ENCODE measurements at regions not wholly inside any gene's neighbourhood (a gene's known extent, or its start where the extent isn't known, plus 50 kb on each side); places are given as distances from the start of the nearest gene placed in this dataset.

GRCh38 chr14:43232261-43232660, 1274.8 kb downstream of the FSCB start:
- in situ Hi-C loops (cut with HindIII; ENCODE audit: low sequenced_read_pairs), result no loop called here

- in situ Hi-C loops (cut with HindIII; ENCODE audit: low sequenced_read_pairs), result no loop called here
These were observed 1291.6 kb downstream of the FSCB start for GRCh38 chr14:43215524-43215923.

- in situ Hi-C loops (cut with HindIII; ENCODE audit: low sequenced_read_pairs), result no loop called here
These were observed 1299.9 kb downstream of the FSCB start for GRCh38 chr14:43207189-43207588.

GRCh38 chr14:43204816-43205215, 1302.3 kb downstream of the FSCB start:
- in situ Hi-C loops (cut with HindIII; ENCODE audit: low sequenced_read_pairs), result no loop called here

GRCh38 chr14:43200519-43200918, 1306.6 kb downstream of the FSCB start:
- in situ Hi-C loops (cut with HindIII; ENCODE audit: low sequenced_read_pairs), result no loop called here

- in situ Hi-C loops (cut with HindIII; ENCODE audit: low sequenced_read_pairs), result no loop called here
These were observed 1308.6 kb downstream of the FSCB start for GRCh38 chr14:43198465-43198864.

DNA sequence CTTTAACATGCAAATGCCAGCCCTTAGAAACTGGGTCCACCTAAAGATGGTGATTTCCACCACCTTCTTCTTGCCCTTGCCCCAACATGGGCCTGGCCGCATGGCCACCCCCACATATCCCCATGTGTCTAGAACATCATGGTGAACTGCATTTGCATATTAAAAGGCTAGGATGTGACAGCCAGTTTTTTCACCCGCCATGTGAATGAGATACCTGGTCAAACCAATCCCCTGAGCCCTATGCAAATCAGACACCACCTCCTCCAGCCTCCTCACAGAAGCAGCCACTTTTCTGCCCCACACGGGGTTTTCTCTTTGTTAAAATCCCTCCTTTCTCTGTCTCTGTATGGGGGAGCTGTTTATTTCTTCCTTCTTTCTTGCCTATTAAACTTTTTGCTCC, 1322.5 kb downstream of the FSCB start:
- in situ Hi-C loops (cut with HindIII; ENCODE audit: low sequenced_read_pairs), result no loop called here

GRCh38 chr14:43183916-43184315, 1323.2 kb downstream of the FSCB start:
- in situ Hi-C loops (cut with HindIII; ENCODE audit: low sequenced_read_pairs), result no loop called here

GRCh38 chr14:43175896-43176295, 1331.2 kb downstream of the FSCB start:
- in situ Hi-C loops (cut with HindIII; ENCODE audit: low sequenced_read_pairs), result no loop called here

DNA sequence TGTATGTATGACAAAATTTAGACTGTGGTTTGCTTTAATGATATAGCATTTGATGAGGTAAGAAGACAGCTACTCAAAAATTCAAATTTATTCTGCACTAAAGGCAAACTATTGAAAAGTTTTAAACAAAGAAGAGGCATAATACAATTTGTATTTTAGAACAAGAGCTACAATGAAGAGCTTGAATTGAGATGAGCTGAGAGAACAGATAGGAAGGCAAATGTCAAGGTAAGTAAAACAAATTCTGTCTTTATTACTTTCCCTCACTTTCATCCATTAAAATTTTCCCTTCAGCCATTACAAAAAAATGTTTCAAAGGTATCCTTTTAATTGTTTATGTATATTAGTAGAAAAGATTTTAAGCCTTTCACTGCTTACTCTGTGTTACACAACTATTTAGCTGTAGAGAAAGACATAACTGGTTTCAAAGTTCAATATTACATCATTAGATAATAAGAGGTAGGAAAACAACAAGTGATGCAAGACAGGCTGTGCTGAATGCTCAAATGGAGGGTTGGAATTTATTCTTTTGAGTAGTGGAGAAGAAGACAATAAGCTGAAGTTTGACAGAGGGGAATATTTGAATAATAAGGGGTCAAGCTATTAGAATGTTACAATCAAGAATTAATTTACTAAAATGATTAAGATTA, 1334.1 kb downstream of the FSCB start:
- in situ Hi-C loops (cut with HindIII; ENCODE audit: low sequenced_read_pairs), result no loop called here

DNA sequence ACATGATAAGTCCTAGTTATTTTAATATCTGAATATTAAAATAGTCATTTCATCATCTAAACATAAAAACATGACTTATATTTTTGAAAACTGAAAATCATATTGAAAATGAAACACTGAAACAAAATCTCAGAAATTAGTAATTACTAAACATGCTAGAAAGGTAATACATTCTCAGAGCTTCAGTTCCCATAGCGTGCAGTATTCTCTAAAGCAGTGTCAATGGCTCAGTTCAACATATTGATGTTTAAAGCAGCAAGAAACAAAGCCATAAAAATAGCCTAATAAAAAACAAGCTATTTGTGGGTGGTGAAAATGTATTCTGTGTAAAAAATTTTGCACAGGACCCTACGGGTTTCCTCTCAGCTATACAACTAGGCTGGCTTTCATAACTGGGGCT, 1337.4 kb downstream of the FSCB start:
- in situ Hi-C loops (cut with HindIII; ENCODE audit: low sequenced_read_pairs), result no loop called here

DNA sequence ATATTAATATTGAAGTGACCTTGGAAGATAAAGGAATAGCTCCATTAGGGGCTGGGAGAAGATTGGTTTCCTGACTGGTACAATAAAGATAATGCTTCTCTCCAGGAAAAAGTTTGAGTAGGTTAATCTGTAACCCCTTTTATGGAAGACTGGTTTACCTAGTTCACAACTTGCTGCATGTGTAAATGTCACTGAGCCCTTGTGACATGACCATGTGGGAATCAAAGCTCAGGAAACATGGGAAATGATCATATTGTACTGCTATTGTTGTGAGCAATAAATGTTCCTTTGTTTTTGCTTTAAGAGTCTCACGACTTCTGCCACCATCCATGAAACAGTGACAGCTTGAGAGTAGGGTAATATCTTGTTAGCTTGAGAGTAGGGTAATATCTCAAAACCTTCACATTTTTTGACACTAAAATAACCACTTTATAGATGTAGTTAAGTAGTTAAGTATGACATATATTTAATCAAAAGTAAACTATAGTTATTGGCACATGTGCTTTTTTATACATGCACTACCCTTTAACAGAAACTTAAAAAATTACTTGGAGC, 1338.6 kb downstream of the FSCB start:
- in situ Hi-C loops (cut with HindIII; ENCODE audit: low sequenced_read_pairs), result no loop called here

GRCh38 chr14:43166163-43166562, 1340.9 kb downstream of the FSCB start:
- in situ Hi-C loops (cut with HindIII; ENCODE audit: low sequenced_read_pairs), result no loop called here

DNA sequence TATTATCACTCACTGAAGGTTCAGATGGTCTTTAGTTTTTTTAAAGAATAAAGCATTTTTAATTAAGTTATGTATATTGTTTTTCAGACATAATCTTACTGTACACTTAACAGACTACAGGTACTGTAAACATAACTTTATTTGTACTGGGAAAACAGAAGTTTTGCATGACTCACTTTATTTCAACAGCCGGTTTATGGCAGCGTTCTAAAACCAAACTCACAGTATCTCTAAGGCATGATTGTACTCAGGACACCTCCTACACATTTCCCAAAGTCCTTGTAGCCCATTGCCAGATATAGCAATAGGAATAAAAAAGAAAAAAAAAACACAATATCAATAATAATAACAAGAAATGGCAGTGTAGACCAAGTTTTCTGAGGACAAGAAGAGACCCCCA, 1341.4 kb downstream of the FSCB start:
- in situ Hi-C loops (cut with HindIII; ENCODE audit: low sequenced_read_pairs), result no loop called here

GRCh38 chr14:43161477-43161876, 1345.6 kb downstream of the FSCB start:
- in situ Hi-C loops (cut with HindIII; ENCODE audit: low sequenced_read_pairs), result no loop called here

- in situ Hi-C loops (cut with HindIII; ENCODE audit: low sequenced_read_pairs), result no loop called here
These were observed 1349.4 kb downstream of the FSCB start for GRCh38 chr14:43157661-43158060.

- in situ Hi-C loops (cut with HindIII; ENCODE audit: low sequenced_read_pairs), result no loop called here
These were observed 1351.2 kb downstream of the FSCB start for GRCh38 chr14:43155924-43156323.

GRCh38 chr14:43155258-43155657, 1351.8 kb downstream of the FSCB start:
- in situ Hi-C loops (cut with HindIII; ENCODE audit: low sequenced_read_pairs), result no loop called here

GRCh38 chr14:43147485-43147884, 1359.6 kb downstream of the FSCB start:
- in situ Hi-C loops (cut with HindIII; ENCODE audit: low sequenced_read_pairs), result no loop called here

DNA sequence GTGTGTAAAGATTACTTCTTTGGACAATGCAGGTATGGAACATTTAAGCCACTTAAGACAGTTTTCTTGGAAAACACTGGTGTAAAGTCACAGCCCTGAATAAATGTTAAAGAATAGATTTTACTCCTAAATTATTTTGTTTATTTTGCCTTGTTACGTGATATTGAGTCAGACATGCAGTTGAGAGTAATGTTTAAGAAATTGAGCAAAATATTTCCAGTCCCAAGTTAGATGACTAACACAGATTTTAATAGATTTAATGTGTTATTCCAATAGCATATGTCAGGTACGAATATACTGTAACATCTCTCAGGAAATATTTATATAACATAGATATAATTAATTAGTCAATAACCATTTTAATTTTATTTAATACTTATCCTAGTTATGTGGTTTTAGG, 1361.7 kb downstream of the FSCB start:
- in situ Hi-C loops (cut with HindIII; ENCODE audit: low sequenced_read_pairs), result no loop called here

DNA sequence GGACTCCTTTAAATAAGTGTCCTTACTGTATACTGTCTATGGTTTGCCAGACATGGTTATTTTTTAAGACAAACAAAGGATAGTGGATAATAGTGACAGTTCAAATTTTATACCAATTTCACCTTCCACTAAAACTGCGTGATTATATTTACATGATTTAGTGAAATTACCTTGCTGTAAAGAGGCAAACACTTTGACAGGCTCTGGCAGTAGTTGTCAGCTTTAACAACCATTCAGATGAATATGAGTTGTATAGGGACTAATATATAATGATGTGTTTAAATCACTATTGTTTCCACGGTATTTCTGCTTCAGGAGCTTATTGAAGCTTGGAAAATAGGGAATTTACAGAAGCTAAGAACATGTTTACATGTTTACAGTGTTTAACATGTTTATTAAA, 1364.0 kb downstream of the FSCB start:
- in situ Hi-C loops (cut with HindIII; ENCODE audit: low sequenced_read_pairs), result no loop called here

DNA sequence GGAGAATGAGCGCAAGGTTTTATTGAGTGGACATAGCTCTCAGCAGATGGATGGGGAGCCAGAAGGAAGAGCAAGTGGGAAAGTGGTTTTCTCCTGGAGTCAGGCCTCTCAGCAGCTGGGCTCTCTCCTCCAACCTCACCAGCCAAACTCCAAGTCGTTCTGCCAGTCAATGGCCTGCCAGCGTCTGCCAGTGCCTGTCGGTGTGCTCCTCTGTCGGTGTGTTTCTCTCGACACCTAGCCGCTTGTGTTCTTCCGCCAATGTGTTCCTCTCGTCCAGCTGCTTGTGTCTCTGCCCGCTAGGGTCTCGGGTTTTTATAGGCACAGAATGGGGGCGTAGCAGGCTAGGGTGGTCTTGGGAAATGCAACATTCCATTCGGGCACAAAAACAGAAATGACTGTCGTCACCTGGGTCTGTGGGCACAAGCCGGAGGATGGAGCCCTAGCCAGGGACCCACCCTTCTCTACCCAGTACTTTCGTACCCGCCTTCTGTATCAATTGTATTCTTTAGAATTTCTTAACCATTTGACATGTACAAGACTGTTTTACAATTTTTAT, 1365.4 kb downstream of the FSCB start:
- in situ Hi-C loops (cut with HindIII; ENCODE audit: low sequenced_read_pairs), result no loop called here

GRCh38 chr14:43140453-43140852, 1366.6 kb downstream of the FSCB start:
- in situ Hi-C loops (cut with HindIII; ENCODE audit: low sequenced_read_pairs), result no loop called here

All from endothelial cell of hepatic sinusoid (primary cell).